Progenitor cell of endocrine pancreas (in vitro differentiated cells): ENCODE measurements at regions not wholly inside any gene's neighbourhood (a gene's known extent, or its start where the extent isn't known, plus 50 kb on each side); places are given as distances from the start of the nearest gene placed in this dataset.

Experiments
- DNase-seq: peaks from one replicate; pipeline ENCODE4 v3.0.0; 2021; ENCODE audit warnings: low spot score; ENCODE audit not compliant: unreplicated experiment
- H3K27ac Mint-ChIP-seq: 2 replicates; pipeline ENCODE4 v1.8.0; 2021; ENCODE audit warnings: mild to moderate bottlenecking, moderate library complexity, mixed read lengths
- H3K27me3 Mint-ChIP-seq: 2 replicates; pipeline ENCODE4 v1.8.0; 2021; ENCODE audit warnings: mixed read lengths
- H3K36me3 Mint-ChIP-seq: 2 replicates; pipeline ENCODE4 v1.8.0; 2022; ENCODE audit warnings: mixed read lengths; ENCODE audit not compliant: insufficient read depth
- H3K4me1 Mint-ChIP-seq: 2 replicates; pipeline ENCODE4 v1.8.0; 2021; ENCODE audit warnings: low read depth, mixed read lengths
- H3K4me3 Mint-ChIP-seq: 2 replicates; pipeline ENCODE4 v1.8.0; 2021; ENCODE audit warnings: low read depth, mild to moderate bottlenecking, moderate library complexity, mixed read lengths
- H3K9me3 Mint-ChIP-seq: 2 replicates; pipeline ENCODE4 v1.8.0; 2021; ENCODE audit warnings: low read depth, mixed read lengths
- TF ChIP-seq, protein P1 (sequence below): fragments of 200-600 bp; sonication (generic); IDR thresholded peaks from one replicate; pipeline ENCODE4 v1.5.0; 2021; ENCODE audit warnings: antibody characterized with exemption, mild to moderate bottlenecking; ENCODE audit not compliant: unreplicated experiment

DNA sequence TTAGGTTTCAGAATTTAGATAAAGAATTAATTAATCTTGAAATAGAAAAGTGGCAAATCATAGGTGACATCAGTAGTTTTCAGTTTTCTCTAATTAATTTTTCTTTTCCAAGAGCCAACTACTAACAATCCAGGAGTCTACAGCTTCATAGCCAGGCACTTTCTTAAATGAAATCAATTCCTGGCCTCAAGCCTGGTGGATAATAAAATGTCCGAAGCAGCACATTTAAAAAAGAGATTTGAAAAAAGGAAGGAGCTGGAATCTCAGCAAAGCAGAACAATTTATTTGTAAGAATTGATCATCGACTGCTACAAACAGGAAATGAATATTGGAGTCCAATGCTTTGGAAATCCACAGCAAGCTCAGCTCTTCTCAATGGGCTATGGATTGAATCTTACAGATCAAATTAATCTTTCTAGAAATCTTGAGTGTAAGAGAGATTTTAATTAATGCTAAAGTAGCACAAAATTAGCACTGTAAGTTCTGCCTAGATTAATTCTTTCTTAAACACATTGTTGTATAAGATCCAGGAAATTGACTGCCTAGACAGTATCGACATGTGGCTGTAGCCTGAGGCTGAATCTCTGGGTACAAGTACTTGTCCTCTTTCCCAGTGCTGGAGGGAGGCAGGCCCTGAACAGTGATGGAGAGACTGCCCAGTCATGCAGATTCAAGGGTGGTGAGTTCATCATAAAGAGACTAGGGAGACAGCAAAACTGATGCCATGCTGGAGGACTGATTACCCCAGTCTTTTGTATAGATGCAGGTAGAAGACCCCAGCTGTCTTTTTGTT is 167.8 kb upstream of the POU2AF2 start:
- Mint-ChIP-seq H3K27me3 (no peaks in the 10 kb centered on the region), H3K9me3 (no peaks in the 10 kb centered on the region), H3K4me3 (no peak overlapping the region), H3K27ac (no peak overlapping the region), H3K36me3 (no peaks in the 10 kb centered on the region), H3K4me1 (no peaks in the 10 kb centered on the region)
- DNase-seq, result no peak
- TF ChIP-seq, protein P1, sequence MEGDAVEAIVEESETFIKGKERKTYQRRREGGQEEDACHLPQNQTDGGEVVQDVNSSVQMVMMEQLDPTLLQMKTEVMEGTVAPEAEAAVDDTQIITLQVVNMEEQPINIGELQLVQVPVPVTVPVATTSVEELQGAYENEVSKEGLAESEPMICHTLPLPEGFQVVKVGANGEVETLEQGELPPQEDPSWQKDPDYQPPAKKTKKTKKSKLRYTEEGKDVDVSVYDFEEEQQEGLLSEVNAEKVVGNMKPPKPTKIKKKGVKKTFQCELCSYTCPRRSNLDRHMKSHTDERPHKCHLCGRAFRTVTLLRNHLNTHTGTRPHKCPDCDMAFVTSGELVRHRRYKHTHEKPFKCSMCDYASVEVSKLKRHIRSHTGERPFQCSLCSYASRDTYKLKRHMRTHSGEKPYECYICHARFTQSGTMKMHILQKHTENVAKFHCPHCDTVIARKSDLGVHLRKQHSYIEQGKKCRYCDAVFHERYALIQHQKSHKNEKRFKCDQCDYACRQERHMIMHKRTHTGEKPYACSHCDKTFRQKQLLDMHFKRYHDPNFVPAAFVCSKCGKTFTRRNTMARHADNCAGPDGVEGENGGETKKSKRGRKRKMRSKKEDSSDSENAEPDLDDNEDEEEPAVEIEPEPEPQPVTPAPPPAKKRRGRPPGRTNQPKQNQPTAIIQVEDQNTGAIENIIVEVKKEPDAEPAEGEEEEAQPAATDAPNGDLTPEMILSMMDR, result no peak

DNA sequence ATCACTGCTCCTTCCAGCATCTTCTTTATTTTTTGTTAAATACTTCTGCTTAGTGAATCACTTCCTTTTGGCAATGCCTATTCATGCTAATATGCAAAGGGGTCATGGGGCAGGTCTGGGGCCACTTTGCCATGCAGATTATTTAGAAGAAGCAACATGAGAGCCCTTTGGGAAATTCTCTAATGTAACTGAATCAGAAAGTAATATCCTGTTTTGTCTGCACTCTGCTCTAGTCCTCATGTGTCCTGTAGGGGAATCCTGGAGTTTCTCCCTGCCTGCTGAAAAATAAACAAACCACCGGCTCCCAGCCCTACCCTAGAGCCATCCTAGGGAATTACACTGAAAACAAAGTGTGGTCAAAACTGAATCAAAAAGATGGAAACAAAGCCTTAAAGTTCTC is 176.5 kb upstream of the POU2AF2 start:
- TF ChIP-seq, protein P1, result no peak
- Mint-ChIP-seq H3K36me3 (no peaks in the 10 kb centered on the region), H3K4me3 (no peak overlapping the region), H3K27me3 (no peaks in the 10 kb centered on the region), H3K9me3 (peaks cover 10% of the 10 kb centered on the region), H3K27ac (no peak overlapping the region), H3K4me1 (no peaks in the 10 kb centered on the region)
- no peak for DNase-seq

DNA sequence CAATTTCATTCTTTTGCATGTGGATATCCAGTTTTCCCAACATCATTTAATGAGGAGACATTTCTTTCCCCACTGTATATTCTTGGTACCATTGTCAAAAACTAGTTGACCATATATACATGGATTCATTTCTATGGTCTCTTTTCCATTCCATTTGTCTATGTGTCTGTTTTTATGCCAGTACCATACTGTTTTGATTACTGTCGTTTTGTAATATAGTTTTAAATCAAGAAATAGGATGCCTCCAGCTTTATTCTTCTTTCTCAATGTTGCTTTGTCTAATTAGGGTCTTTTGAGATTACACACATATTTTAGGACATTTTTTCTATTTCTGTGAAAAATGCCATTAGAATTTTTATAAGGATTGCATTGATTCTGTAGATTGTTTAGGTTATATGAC is 177.5 kb upstream of the POU2AF2 start:
- H3K27ac Mint-ChIP-seq, result no peak overlapping the region
- peaks cover 10% of the 10 kb centered on the region for H3K9me3 Mint-ChIP-seq
- TF ChIP-seq, protein P1, result no peak

DNA sequence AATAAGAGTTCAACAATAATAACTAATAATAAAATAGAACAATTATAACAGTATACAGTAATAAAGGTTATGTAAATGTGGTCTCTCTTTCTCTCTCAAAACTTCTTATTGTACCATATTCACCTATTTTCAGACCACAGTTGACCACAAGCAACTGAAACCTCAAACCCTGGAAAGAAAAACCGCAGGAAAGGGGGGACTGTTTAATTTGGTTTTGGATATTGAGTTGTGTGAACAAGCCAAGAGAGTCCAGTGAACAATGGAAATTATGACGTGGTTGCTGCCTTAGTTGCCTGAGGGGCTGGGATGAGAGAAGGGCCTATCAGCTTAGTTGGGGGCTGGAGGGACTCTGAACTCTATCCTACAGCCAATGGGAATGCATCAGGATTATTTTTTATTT is 178.7 kb upstream of the POU2AF2 start:
- H3K27me3 Mint-ChIP-seq, result no peaks in the 10 kb centered on the region
- H3K36me3 Mint-ChIP-seq, result no peaks in the 10 kb centered on the region
- H3K4me3 Mint-ChIP-seq, result no peak overlapping the region
- no peaks in the 10 kb centered on the region for H3K4me1 Mint-ChIP-seq
- peaks cover 10% of the 10 kb centered on the region for H3K9me3 Mint-ChIP-seq
- TF ChIP-seq, protein P1, result no peak
- H3K27ac Mint-ChIP-seq, result no peak overlapping the region
- DNase-seq, result no peak

More for the DNA sequence above, 177.5 kb upstream of the POU2AF2 start:
- no peak for DNase-seq
- no peaks in the 10 kb centered on the region for H3K36me3 Mint-ChIP-seq
- no peaks in the 10 kb centered on the region for H3K27me3 Mint-ChIP-seq
- H3K4me3 Mint-ChIP-seq, result no peak overlapping the region
- no peaks in the 10 kb centered on the region for H3K4me1 Mint-ChIP-seq

DNA sequence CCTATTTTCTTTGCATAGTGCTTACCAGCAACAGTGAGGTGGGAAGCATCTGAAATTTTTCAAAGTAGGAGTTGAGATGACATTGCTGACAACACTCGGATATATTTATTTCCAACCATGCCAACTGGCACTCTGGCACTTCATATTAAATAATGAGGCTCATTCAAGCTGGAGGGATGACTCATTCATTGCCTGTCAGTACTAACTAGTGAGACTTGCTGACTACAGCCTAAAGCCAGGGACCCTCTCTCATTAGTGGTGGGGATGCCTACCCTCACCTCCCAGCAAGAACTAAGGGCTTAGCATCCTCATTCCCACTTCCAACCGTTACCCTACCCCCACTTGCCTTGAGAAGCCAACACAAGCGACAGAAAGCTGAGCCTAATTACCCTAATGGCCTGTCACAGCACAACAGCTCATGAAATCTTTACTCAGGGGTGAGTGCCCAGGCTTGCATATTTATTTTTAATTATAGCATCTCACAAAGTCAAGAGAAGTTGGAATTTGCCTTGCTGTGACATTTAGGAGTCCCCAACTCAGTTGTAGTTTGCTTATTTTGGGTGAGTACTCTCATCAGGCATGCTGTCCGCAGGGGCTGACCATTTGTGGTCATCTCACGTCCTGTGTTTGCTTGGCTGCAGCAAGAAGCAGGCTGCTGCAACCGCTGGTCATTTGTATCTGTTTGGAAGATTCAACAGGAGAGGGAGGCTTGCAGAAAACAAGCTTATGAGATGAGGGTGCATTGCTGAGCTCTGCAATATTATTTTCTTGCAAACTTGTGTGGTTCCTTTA is 181.6 kb upstream of the POU2AF2 start:
- Mint-ChIP-seq H3K4me3 (no peak overlapping the region), H3K36me3 (no peaks in the 10 kb centered on the region), H3K27ac (no peak overlapping the region)

More for the DNA sequence above, 181.6 kb upstream of the POU2AF2 start:
- TF ChIP-seq, protein P1, result no peak
- H3K27me3 Mint-ChIP-seq, result no peaks in the 10 kb centered on the region
- H3K4me1 Mint-ChIP-seq, result no peaks in the 10 kb centered on the region
- H3K9me3 Mint-ChIP-seq, result peaks cover 10% of the 10 kb centered on the region
- DNase-seq, result no peak
